HG02642 (cell line): ENCODE measurements at regions not wholly inside any gene's neighbourhood (a gene's known extent, or its start where the extent isn't known, plus 50 kb on each side); places are given as distances from the start of the nearest gene placed in this dataset.

Experiments used
- ATAC-seq: cut with Tn5 transposase; IDR thresholded peaks from one replicate; pipeline ENCODE4 v1.9.1; 2021; ENCODE audit warnings: mild to moderate bottlenecking; ENCODE audit not compliant: unreplicated experiment, poor library complexity

- no peak for ATAC-seq
These were observed 417.4 kb downstream of the KCNJ3 start for GRCh38 chr2:155115846-155116245.

- ATAC-seq: no peak
These were observed 412.6 kb downstream of the KCNJ3 start for GRCh38 chr2:155111070-155111469.

GRCh38 chr2:155109527-155109926, 411.0 kb downstream of the KCNJ3 start:
- no peak for ATAC-seq

GRCh38 chr2:155100261-155100660, 401.8 kb downstream of the KCNJ3 start:
- no peak for ATAC-seq

- ATAC-seq: no peak
These were observed 401.3 kb downstream of the KCNJ3 start for GRCh38 chr2:155099784-155100183.

DNA sequence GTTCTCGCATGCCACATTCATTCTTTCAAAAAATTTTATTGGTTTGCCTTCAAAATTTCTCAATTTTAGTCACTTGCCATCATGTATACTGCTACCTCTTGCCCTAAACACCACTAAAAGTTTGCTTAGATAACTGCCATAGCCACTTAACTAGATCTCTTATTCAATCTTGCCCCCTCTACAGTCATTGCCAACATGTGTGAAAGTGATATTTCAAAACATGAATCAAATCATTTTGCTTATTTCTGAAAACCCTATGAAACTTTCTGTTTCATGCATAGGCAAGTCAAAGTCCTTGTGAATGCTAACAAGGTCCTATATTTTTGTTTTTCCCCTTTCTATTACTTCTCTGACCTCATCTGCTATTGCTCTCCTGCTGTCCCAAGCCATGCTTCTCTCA, 397.1 kb downstream of the KCNJ3 start:
- no peak for ATAC-seq

- no peak for ATAC-seq
These were observed 381.9 kb downstream of the KCNJ3 start for GRCh38 chr2:155080373-155080772.

DNA sequence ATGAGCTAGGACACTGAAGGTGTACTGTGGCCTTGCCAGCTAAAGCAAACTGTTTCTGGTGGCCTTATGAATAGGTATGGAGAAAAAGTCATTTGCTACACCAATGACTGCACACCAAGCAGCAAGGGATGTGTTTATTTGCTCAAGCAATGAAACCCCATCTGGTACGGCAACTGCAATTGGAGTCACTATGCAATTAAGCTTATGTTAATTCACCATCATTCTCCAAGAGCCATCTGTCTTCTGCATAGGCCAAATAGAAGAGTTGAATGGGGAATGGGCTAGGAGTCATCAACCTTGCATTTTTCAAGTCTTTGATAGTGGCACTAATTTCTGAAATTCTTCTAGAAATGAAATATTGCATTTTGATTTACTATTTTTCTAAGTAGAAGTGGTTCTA, 372.0 kb downstream of the KCNJ3 start:
- ATAC-seq: no peak

GRCh38 chr2:155062922-155063258, 364.4 kb downstream of the KCNJ3 start:
- no peak for ATAC-seq

- ATAC-seq: no peak
These were observed 363.9 kb downstream of the KCNJ3 start for GRCh38 chr2:155062250-155062921.

DNA sequence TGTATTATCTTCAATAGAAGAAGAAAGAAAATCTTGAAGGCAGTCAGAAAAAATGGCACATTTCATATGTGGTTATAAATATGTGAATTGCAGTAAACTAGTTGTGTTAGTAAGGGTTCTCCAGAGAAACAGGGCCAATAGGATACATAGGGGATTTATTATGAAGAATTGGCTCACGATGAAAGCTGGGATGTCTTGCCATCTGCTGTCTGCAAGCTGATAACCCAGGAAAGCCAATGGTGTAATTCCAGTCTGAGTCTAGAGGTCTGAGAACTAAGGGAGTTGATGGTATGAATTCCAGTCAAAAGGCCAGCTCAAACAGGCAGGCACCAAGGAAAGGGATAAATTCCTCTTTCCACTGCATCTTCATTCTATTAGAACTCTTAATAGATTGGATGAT, 362.4 kb downstream of the KCNJ3 start:
- no peak for ATAC-seq

DNA sequence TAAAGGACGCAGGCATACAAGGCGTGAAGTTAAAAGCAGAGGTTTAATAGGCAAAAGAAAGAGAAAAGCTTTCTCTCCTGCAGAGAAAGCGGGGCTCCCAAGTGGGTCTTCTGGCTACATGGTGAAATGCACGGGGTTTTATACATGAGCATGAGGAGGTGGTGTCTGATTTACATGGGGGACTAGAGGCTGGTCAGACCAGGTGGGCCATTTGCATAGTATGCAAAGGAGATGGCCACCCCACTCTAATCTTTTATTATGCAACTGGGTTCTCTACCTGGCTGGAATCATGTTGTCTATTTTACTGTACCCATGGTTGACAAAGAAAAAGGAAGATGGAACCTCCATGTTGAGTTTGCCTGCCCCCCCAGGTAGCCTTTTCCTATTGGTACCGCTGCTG, 356.2 kb downstream of the KCNJ3 start:
- no peak for ATAC-seq

GRCh38 chr2:155043097-155043496, 344.6 kb downstream of the KCNJ3 start:
- ATAC-seq: no peak

DNA sequence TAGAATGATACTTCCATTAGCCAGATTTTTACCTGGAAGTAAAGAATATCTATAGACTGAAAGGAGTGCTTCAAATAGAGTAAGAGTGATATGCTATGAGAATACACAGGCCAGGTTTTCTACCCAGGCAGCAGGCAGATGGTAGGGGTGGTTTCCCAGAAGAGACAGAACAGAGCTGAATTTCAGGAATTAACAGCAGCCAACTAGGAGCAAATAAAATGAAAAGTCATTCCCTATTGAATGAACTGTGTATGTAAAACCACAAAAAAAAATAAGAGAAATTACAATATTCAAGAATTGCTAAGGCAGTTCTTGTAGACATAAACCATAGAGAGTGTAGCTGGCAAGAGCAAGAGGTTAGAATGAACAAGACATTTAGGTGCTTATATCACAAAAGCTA, 336.8 kb downstream of the KCNJ3 start:
- ATAC-seq: no peak

DNA sequence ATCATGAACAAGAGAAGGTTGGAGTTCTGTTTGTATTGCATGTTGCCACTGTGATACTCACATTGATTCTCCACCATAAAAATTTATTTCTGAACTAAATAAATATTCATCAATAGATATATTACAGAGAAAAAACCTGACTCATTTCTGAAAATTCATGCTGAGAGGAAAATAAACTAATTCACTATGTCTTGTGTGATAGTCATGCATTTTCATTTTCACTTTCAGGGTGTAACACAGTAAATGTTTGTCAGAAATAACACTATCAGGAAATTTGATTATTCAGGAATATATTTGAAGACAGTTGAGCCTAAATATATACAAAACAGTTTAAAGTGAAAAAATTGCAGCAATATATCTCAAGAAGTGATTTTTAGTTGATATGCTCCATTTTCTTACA, 335.2 kb downstream of the KCNJ3 start:
- no peak for ATAC-seq

DNA sequence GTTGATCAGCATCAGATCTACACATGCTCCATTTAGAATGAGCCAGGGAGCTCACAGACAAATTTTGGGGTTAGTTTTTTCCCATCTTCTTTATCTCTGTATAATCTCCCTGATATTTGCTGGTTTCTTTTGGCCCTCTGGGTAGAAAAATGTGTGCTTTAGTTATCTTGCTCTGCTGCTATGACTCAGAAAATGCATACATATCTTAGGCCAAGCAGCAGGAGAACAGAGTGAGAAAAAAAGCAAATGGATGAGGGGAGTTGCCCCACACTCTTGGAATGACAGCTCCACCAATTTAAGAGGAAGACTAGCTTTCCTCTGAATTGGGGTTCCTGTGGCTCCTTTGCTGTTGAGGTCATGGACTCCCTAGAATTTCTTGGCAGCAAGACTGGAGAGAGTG, 331.8 kb downstream of the KCNJ3 start:
- ATAC-seq: no peak

DNA sequence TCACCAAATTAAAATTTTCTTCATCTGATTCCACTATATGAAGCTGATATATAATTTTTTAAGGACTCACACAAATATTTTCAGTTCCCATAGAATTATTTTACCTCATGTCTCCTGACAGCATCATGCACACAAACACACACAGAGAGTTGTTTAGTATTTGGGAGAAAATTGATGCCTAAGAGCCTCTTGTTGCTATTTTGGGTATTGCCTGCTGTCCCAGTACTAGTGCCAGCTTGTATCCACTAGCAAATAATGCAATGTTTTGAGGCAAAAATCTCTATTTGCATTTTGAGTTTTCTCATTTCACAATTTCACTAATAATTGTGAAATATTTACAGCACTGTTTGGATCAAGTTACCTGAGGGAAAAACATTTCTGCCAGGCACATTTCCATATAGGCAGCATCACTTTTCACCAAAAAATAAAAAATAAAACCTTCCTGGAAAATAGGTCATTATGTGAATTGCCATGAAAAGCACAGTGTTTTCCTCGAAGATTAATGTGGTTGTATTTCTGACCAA, 328.2 kb downstream of the KCNJ3 start:
- no peak for ATAC-seq

GRCh38 chr2:155023674-155024073, 325.2 kb downstream of the KCNJ3 start:
- ATAC-seq: no peak

DNA sequence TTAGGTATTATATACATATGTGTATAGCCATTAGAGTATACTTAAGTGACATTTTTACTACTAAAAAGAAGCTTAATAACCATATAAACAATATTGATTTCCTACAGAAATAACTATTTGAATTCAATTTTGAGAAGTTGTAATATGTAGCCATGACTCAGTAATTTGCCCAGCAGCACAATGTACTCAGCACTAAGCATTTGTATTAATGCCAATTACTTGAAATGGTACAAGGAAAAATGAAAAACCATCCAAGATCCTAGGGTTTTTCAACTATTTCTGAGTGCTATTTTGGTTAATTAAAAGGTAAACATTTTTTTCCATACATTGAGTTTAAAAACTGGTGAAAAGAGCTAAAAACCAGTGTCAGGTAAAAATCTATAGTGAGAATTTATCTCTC, 324.0 kb downstream of the KCNJ3 start:
- ATAC-seq: no peak

GRCh38 chr2:155021618-155022017, 323.1 kb downstream of the KCNJ3 start:
- ATAC-seq: no peak

GRCh38 chr2:155020246-155020645, 321.8 kb downstream of the KCNJ3 start:
- no peak for ATAC-seq

- no peak for ATAC-seq
These were observed 312.4 kb downstream of the KCNJ3 start for GRCh38 chr2:155010925-155011324.

DNA sequence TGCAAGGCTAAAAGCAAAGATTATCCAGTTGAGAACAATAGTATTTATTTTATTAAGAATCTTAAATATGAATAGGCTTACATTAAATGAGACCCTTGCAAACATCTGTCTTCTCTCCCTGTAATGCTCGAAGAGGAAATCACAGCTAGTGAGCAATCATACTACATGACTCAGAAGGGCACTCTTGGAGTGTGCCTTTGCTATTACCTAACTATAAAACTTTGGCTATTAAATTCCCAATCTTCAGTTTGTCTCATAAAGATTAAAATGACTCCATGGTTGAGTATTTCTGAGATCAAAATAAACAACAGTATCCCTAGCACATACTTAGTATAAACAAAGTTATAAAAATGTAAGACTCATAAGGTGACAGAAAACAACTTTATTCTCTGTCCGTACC, 296.9 kb downstream of the KCNJ3 start:
- no peak for ATAC-seq
